Pulmonary artery endothelial cell (primary cell): ENCODE measurements at regions not wholly inside any gene's neighbourhood (a gene's known extent, or its start where the extent isn't known, plus 50 kb on each side); places are given as distances from the start of the nearest gene placed in this dataset.

Experiments
- DNase-seq: peaks from one replicate; pipeline ENCODE4 v3.0.0-alpha.2; 2011; ENCODE audit warnings: low read depth, low spot score

DNA sequence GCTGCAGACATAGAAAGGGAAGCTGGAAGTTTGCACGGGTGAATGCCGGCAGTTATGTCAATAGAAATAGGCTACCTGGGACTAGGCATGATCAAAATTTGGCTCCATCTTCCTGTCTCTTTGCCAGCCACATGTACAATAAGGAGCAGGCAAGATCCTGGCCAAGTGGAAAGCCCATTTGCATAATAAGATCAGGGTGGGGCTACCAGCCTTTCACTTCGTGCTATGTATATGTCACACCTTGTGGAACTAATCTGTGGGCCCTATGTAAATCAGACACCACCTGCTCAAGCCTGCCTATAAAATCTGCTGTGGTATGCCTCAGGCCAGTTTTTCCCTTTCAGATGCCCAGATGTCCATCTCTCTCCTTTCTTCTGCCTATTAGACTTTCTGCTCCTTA lies 79.3 kb upstream of the DRD2 start:
- DNase-seq = no peak

DNA sequence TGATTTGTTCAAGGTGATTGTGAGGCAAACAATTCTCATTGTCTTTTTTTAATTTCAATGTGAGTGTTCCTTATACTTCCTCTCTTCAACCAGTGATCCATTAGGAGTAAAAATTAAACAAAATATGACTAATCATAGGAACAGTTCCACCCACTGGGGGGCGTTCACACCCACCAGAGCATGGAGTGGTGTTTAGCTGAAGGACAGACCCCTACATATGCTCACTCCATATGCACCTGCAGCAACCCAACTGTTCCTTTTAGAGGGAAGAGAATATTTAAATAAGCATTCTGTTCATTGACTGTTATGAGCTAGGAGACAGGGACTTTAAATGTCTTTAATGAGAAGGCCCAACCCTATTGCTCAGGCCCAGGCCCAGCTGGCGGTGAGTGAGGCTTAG lies 78.7 kb upstream of the DRD2 start:
- DNase-seq = no peak

DNA sequence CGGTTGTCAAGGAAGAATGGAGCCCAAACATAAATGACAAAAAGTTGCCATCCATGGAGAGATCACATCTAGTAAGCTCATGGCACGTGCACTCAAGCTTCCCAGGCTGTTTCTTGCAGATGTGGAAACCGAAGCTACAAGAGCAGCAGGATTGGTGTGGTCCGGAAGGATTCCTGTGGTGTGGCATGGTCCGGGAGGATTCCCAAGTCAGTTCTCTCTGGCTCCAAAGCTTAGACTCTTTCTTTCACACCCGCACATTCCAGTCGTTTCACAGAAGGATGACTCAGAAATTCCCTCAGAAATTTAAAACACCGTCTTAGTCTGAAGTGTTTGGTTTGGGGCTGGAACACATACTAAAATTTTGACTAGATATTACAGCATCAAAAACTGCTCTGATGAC lies 78.0 kb upstream of the DRD2 start:
- DNase-seq = no peak

DNA sequence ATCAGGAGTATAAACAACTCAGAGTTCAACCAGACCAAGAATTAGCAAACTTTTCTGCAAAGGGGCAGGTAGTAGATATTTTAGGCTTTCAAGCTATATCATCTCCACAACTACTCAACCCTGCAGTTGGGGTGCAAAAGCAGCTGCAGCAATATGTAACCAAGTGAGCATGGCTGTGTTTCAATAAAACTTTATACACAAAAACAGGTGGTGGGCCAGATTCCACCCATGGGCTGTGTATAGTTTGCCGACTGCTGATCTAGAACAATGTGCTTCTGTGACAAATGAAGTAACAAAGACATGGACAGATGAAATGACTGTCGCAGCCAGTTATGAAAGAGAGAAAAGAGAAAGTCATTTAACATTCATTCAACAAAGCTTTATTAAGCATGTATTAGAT lies 77.1 kb upstream of the DRD2 start:
- DNase-seq = no peak

DNA sequence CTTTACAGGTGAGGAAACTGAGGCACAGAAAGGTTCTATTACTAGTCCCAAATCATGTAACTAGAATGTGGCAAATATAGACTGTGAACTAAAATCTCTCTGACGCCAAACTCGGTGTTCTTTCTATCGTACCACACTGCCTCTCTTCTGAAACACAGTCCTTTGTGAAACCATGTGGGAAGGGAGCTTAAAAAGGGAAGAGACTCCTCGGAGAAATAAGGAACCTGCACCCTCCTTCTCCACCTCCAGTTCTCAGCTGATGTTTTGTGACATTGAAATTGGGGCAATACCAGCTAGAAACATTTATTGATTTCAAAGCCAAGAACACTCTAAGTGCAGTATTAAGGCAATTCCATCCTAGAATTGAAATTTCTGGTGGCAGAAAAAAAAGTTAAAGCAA lies 76.4 kb upstream of the DRD2 start:
- DNase-seq = no peak

DNA sequence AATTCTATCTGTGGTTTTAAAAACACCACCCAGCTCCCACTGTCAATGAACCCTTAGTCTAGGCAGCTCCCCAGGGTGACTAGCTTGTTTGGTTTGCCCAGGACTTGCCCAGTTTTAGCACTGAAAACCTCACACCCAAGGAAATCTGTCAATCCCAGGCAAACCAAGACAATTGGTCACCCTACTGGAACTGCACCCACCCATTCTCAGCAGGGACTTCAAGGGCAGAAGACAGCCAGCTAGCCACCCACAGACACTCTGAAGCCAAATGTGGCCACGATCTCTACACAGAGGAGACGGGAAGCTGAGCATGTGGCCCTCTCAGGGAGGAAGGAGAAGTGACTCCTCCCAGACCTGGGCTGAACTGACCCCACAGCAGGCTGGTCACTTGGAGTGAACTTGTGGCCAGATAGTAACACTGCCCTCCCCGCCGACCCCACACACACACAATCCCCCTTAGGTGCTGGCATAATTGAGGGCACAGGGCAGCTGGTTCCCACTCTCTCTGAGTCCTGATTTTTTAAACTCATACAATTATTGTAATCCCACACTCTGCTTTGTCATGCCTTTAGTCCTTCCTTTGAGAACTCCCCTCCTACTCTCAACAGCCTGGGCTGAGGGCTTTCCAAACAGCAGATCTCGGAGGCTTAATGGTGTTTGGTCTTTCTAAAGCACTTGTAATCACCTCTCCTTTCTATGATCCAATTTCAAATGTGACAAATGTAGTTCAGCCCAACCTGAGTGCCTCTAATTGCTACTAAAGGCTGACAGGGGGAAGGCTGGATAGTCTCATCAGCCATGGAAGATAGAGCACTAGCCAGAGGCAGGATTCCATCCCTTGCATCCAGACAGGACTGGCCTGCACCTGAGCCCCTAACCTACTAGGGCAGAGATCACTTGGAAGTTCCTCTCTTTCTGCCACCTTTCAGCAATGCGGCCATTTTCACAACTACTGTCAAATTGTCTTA lies 74.7 kb upstream of the DRD2 start:
- no peak for DNase-seq

DNA sequence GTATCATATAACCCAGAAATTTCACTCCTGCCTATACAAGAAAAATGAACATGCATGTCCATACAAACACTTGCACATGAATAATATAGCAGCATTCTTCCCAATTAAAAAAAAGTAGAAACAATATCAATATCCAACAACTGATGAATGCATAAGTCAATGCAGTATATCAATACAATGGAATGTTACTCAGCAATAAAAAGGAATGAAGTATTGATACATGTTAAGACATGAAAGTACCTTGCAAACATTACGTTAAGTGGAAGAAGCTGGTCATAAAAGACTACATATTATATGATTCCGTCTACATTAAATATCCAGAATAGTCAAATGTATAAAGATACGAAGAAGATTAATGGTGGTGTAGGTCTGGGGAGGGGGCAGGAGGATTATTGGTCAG lies 73.9 kb upstream of the DRD2 start:
- no peak for DNase-seq

DNA sequence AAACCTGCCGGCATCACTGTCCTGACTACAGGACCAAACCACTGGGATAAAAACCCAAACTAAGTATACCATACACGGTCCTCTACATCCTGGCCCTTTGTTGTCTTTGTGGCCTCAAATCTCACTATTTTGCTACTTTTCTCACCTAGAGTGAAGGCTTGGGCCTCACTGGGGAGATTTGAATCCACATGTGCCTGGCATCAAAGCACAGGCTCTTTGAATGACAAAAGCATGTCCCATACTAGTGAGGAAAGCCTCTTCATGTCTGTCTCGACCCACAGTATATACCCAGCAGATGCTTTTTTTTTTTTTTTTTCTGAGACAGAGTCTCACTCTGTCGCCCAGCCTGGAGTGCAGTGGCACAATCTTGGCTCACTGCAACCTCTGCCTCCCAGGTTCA lies 72.5 kb upstream of the DRD2 start:
- no peak for DNase-seq

DNA sequence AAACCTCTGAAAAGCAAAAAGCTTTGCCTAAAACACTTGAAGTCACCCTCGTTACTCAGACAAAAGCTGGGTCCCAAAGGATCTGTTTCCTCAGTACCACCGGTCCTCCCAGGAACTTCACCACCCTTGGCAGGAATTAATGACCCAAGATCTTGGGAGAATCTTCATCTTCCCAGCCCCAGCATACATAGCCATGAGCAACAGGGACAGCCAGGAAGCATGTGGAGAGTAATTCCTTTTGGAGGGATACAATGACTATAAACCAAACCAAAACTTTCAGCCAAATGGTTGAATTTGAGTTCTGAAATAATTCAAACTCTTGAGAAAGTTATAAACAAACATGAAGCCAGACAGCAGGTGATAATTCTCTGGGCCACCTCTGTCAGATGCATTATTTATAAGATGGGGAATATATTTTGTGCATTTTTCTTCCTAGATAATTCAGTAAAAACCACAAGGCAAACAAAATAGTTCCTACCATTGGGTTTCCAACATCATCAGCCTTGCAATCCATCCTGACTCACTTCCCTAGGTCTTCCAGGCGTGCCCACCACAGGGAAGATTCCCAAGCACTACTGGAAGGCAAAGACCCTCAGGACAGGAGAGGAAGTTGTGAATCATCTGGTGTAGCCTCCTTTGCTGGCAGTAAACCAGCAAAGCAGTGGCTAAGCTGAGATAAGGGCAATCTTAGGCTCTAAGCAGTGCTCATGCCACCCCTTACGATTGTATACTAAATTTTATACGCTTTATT lies 71.7 kb upstream of the DRD2 start:
- DNase-seq = no peak

DNA sequence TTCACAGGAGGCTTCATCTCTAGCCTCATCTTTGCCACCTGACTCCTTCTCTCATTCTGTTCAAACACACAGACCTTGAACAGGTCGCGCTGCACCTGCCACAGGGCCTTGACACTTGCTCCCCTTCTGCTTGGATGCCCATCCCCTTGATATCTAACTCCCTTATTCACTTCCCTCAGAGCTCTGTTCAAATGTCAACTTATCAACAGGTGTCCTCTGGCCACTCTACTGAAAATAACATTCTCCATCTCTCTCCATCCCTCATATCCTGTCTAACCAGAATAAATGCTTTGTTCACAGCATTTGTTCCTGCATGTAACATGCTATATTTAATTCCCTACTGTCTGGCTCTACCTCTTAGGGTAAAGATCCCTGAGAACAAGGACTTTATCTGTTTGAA lies 67.2 kb upstream of the DRD2 start:
- no peak for DNase-seq

DNA sequence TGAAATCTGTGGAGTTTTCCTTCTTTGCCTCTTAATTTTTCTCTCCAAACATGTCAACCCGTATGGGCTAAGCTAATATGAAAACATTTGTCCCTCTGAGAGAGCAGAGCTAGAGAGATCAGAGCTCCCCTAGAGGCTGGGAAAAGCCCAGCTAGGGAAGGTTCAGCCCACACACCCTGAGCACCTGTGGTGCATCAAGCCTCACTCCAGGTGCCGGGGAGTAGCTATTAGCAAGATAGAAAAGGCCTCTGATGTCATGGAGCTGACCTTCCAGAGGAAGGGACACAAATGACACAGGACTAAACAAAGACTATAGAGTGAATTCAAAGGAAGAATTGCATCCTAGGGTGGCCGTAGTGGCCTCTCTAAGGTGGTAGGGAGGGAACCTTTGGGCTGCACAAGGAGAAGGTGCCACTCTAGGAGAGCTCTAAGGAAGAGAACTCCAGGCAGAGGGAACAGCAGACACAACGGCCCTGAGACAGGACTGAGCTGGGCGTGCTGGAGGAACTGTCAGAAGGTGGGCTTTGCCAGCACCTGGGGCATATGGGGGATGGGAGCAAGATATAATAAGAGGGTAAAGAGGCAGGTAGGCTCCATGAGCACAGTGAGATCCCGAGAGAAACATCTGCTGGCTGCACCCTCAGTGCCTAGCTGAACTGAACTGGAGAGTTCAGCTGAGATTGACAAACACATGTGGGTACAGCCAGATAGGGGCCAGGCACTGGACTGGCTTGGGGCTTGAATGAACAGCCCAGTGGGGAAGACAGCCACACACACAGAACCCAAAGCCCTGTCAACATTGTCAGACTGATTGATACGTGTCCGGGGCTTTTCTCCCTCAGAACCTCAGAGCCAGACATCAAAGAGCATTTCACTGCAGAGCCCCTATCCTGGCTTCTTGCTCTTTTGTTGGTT lies 65.5 kb upstream of the DRD2 start:
- no peak for DNase-seq

DNA sequence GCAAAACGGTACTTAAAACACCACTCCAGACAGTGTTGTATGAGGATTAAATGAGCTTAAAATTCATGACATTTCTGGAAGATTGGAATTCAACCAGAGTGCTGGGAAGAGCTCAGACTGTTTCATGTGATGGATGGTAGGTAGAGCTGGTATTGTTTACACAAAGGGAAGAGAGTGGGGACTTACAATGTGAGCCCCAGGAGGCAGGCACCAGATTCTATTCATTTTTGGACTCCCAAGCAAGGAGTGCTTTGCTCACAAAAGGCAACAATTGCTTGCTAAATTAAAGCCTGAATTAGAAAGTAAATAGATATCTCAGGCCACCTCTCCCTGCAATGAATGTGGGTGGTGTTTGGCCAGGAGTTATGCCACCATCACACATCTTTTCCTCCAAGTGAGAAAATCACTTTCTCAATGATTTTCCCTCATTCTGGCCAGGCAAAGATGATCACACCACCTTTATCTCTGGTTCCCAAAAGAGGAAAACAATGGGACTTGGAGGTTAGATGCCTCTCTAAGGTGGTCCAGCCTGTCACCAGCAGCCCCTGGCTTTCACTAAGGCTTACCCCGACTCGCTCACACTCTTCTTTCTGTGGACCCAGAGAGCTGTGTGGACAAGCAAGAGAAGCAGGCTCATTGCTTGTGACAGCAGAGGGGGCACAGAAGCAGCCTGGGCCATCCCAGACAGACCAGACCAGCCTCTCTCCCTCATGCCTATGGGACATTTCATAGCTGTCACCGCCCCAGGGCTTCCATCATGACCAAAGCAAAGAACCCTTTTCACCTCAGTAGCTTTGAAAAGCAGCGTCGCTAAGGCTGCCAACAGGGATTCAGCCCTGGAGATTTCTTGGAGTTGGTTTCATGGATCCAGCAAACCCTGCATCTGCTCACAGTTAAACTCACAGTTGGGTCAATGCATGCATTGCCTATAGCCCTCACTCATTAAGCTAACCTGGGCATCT lies 63.5 kb upstream of the DRD2 start:
- no peak for DNase-seq

DNA sequence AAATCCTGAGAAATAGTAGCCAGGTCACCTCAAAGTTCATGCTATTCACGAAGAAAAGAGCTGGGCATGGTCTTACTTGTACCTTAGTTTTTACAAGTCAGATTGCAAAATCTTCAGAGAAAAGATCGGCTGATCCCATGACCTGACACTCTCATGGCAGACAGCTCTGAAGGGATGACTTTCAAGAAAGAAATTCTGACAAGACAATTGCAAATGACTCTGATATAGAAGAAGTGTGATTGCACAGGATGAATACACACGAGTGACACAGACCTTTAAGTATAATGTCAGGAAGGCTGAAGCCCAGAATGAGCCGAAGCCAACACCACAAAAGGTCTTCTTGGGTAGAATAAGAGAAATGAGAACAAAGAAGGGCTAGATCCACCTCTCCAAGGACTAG lies 59.4 kb upstream of the DRD2 start:
- no peak for DNase-seq

DNA sequence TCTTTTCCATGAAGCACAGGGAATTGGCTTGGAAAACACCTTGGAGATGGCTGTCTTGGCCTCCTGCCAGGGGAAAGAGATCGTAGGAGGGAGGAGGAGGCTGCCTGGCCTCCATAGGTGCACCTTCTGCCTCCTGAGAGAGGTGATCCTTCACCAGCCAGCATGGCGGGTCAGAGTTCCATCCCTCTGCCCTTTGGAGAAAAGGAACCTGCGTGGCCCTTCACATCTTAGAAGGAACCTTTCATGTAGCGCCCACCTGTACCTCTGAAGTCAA lies 58.2 kb upstream of the DRD2 start:
- DNase-seq = no peak

DNA sequence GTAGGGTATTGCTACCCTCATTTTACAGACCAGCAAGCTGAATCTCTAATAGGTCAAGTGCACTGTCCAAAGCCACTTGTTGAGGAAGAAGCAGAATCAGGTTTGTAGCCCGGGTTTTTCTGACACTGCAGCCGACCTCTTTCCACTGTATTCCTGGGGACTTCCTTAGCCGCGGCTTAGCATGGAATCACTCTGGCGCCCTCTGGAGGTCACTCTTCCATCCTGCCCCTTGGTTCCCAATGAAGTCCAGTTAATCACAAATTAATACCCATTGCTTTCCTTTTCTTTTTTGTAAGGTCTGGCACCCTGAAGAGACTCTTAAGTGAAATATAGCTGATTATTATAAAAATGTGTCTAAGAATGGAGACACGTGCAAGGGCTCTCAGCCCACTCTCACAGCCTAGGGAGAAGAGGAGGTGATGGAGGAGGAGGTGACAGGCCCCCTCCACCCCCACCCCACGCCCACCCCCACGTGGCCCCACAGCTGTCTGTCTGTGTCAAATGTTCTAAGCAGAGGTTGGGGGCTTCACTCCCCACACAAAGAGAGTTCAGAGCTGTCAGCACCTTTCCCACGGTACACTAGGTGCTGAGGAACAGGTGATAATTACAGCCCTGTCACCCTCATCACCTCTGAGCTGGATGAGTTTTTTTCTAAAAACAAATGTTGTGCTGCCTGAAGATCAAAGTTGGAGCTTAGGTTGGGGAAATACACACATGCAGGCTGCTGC lies 57.7 kb upstream of the DRD2 start:
- peak; percentile 30 for DNase-seq

DNA sequence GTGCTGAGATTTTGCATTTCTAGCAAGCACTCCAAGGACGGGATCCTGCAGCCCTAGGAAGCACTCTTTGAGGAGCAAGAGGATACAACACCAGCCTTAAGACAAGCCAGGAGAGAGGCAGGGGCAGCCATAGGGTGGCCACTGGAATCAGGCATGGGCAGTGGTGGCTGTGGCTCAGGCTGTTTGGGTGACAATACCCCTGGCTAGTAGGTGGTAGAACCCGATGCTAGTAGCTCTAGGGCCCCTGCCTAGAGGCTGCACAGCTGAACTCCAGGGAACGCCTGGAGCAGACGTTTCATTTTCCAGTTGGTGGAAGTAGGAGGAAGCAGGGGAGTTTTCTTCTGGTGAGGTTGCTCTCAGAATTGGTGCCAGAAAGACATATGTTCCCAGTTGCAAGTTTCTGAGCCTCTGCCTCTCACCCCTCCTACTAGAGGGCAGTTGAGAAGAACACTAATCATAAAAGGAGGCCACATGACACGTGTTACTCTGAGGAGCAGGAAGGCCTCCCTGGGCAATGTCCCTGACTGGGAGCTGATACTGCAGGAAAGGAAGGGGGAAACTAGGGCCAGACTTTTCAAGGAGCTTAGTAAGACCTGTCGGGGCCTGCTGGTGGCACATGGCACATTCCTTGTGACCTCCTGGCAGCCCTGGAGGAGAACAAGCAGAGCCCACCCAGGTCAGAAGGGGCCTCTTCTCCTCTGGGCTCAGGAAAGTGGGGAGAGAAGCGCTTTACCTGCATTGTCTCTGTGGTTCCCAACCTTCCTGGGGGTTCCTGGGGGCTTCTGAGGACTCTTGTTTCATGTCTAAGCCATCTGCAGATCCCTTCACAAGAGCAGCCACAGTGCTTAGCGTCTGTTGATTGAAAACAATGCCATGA lies 56.6 kb upstream of the DRD2 start:
- DNase-seq = no peak

DNA sequence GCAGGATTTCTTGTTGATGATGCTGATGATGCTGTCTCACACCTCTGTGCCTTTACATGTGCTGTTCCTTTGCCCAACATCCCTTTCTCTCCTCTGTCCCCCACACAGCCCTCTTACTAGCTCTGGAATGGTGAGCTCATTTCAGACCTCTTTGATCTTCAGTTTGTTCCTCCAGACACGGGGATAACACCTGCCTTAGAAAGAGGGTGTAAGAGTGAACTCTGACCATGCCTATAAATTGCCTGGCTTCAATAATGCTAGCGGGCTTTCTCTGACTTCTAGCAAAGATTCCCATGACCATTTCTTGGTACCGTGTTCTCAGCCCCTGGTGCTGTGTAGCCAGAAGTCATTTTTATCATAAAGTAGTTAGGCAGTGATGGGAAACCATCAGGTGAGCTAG lies 55.9 kb upstream of the DRD2 start:
- DNase-seq = no peak

DNA sequence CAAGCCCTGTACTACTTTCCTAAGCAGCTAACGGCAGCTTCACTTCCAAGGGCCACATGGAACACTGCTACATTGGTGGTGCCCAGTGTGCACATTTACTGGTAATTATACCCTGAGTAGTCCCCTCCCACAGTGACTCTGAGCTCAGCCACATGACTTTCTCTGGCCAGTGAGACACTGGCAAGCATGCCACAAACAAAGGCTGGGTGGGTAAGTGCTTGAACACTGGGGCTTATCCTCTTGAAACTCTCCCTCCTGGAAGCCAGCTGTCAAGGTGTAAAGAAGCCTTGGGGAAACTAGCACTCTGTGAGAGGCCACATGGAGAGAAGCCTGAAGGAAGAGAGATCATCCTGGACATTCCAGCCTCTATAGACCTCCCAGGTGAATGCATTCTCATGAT lies 54.4 kb upstream of the DRD2 start:
- DNase-seq = no peak

DNA sequence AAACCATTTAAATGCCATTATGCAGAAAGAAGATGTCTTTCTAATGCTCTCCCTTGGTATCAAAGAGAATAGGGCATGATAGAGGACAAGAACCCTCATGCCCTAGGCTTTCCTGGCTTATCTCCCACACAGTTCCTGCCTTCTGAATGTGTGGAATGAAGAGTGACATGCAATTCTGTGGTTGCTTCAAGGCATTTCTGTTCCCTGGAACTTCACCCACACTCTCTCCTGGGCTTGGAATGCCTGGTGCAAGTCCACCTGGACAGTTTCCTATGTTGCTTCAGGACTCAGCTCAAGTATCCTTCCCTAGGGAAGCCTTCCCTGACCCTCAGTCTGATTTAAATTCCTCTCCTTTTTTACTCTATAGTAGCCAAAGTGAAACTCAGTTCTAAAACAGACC lies 53.8 kb upstream of the DRD2 start:
- DNase-seq = no peak
